ENCODE measurements at regions not wholly inside any gene's neighbourhood (a gene's known extent, or its start where the extent isn't known, plus 50 kb on each side); places are given as distances from the start of the nearest gene placed in this dataset.

- H3K27me3 ChIP-seq (ENCODE audit: control insufficient read depth, insufficient read depth, low read length): no peaks in the 10 kb centered on the region
- POLR2A ChIA-PET: no interaction called here
- TF ChIP-seq, protein P1, sequence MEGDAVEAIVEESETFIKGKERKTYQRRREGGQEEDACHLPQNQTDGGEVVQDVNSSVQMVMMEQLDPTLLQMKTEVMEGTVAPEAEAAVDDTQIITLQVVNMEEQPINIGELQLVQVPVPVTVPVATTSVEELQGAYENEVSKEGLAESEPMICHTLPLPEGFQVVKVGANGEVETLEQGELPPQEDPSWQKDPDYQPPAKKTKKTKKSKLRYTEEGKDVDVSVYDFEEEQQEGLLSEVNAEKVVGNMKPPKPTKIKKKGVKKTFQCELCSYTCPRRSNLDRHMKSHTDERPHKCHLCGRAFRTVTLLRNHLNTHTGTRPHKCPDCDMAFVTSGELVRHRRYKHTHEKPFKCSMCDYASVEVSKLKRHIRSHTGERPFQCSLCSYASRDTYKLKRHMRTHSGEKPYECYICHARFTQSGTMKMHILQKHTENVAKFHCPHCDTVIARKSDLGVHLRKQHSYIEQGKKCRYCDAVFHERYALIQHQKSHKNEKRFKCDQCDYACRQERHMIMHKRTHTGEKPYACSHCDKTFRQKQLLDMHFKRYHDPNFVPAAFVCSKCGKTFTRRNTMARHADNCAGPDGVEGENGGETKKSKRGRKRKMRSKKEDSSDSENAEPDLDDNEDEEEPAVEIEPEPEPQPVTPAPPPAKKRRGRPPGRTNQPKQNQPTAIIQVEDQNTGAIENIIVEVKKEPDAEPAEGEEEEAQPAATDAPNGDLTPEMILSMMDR (IDR thresholded peaks at IDR 0.05; ENCODE audit: insufficient read depth, low read depth, low read length): no peak
- no peak overlapping the region for H3K4me3 ChIP-seq (ENCODE audit: low read depth, low read length)
- CTCF ChIA-PET: interaction anchor here (0.8 to 1.5 kb wide), 4 partner anchors 9 to 156 kb away, joined by 3 to 6 read pairs (median 4); no protein-coding TSS in a partner anchor
- no peak for DNase-seq (ENCODE audit: low read depth)
- H3K36me3 ChIP-seq (ENCODE audit: control insufficient read depth, insufficient read depth, low read length): no peaks in the 10 kb centered on the region
These were observed 175.3 kb downstream of the HMHB1 start for GRCh38 chr5:143987264-143987663.

GRCh38 chr5:143987751-143988560 lies 176.0 kb downstream of the HMHB1 start:
- H3K4me3 ChIP-seq (ENCODE audit: low read depth, low read length): no peak overlapping the region
- no peaks in the 10 kb centered on the region for H3K27me3 ChIP-seq (ENCODE audit: control insufficient read depth, insufficient read depth, low read length)
- DNase-seq (ENCODE audit: low read depth): no peak
- TF ChIP-seq, protein P1 (IDR thresholded peaks at IDR 0.05; ENCODE audit: insufficient read depth, low read depth, low read length): no peak
- POLR2A ChIA-PET: no interaction called here
- CTCF ChIA-PET: no interaction called here
- H3K36me3 ChIP-seq (ENCODE audit: control insufficient read depth, insufficient read depth, low read length): no peaks in the 10 kb centered on the region

DNA sequence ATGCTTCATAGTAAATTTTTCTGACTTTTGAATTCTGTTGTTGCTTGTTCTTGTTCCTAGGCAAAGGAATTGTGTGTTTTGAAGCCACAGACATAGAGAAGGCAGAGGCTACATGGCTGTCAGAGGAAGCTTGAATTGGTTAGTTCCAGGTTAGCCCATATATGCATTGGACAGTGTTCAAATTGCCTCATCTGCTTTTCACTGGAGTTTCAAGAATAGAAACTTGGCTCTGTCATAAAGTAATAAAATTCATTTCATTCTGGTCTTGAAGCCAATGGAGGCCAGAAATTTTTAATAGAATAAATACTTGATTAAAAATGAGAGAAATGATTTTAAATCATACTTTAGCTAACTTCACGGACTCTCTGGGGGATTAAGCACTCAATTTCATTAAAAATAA lies 178.0 kb downstream of the YIPF5 start:
- Histone ChIP-seq H3K27me3 (ENCODE audit: control insufficient read depth, insufficient read depth, low read length) (no peaks in the 10 kb centered on the region), H3K4me3 (ENCODE audit: low read depth, low read length) (no peak overlapping the region), H3K36me3 (ENCODE audit: control insufficient read depth, insufficient read depth, low read length) (no peaks in the 10 kb centered on the region)
- no peak for DNase-seq (ENCODE audit: low read depth)
- CTCF ChIA-PET: no interaction called here
- POLR2A ChIA-PET: no interaction called here
- TF ChIP-seq, protein P1 (IDR thresholded peaks at IDR 0.05; ENCODE audit: insufficient read depth, low read depth, low read length): no peak

DNA sequence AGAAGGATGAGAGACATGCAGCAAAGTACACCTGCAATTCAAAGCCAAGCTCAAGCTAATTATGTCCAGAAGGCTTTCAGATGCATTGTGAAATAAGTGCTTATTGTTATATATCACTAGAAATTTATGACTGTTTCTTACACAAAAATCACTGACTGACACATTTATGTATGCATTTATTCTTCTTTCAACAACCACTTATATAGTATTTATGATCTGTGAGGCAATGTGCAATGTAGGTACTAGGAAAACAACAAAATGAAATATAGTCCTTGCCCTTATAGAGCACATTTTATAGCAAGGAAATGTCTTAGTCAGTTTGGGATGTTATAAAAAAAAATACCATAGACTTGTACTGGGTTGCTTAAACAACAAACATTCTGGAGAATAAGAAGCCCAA lies 167.6 kb downstream of the YIPF5 start:
- Histone ChIP-seq H3K4me3 (ENCODE audit: low read depth, low read length) (no peak overlapping the region), H3K27me3 (ENCODE audit: control insufficient read depth, insufficient read depth, low read length) (no peaks in the 10 kb centered on the region), H3K36me3 (ENCODE audit: control insufficient read depth, insufficient read depth, low read length) (no peaks in the 10 kb centered on the region)
- CTCF ChIA-PET: interaction anchor here (0.7 kb wide), 2 partner anchors 23 to 175 kb away, joined by 3 to 5 read pairs; no protein-coding TSS in a partner anchor
- no peak for DNase-seq (ENCODE audit: low read depth)
- POLR2A ChIA-PET: no interaction called here
- TF ChIP-seq, protein P1 (IDR thresholded peaks at IDR 0.05; ENCODE audit: insufficient read depth, low read depth, low read length): no peak

GRCh38 chr5:144003636-144004035 lies 166.8 kb downstream of the YIPF5 start:
- Histone ChIP-seq H3K27me3 (ENCODE audit: control insufficient read depth, insufficient read depth, low read length) (no peaks in the 10 kb centered on the region), H3K36me3 (ENCODE audit: control insufficient read depth, insufficient read depth, low read length) (no peaks in the 10 kb centered on the region), H3K4me3 (ENCODE audit: low read depth, low read length) (no peak overlapping the region)
- DNase-seq (ENCODE audit: low read depth): no peak
- CTCF ChIA-PET: interaction anchor here (0.7 kb wide), 1 partner anchor 175 kb away, joined by 5 read pairs; no protein-coding TSS in a partner anchor
- POLR2A ChIA-PET: no interaction called here
- TF ChIP-seq, protein P1 (IDR thresholded peaks at IDR 0.05; ENCODE audit: insufficient read depth, low read depth, low read length): no peak
